ENCODE measurements at regions not wholly inside any gene's neighbourhood (a gene's known extent, or its start where the extent isn't known, plus 50 kb on each side); places are given as distances from the start of the nearest gene placed in this dataset.
"Not testable (repeated sequence)": the region's sequence is repeated elsewhere in the genome, so short reads cannot be mapped to it uniquely, and the experiment has no call there.

GRCh38 chr2:22944143-22944542, 440.8 kb upstream of the KLHL29 start:
- no peak for FAIRE-seq

GRCh38 chr2:22946553-22946952, 438.4 kb upstream of the KLHL29 start:
- no peak for FAIRE-seq

GRCh38 chr2:22947741-22948140, 437.2 kb upstream of the KLHL29 start:
- no peak for FAIRE-seq

GRCh38 chr2:22950431-22950830, 434.5 kb upstream of the KLHL29 start:
- FAIRE-seq: no peak

- FAIRE-seq: no peak
These were observed 432.2 kb upstream of the KLHL29 start for GRCh38 chr2:22952656-22953225.

GRCh38 chr2:22957446-22957845, 427.5 kb upstream of the KLHL29 start:
- FAIRE-seq: no peak

- no peak for FAIRE-seq
These were observed 426.7 kb upstream of the KLHL29 start for GRCh38 chr2:22958308-22958707.

- no peak for FAIRE-seq
These were observed 417.2 kb upstream of the KLHL29 start for GRCh38 chr2:22967756-22968155.

- FAIRE-seq: no peak
These were observed 414.5 kb upstream of the KLHL29 start for GRCh38 chr2:22970284-22970975.

GRCh38 chr2:22970991-22971390, 414.0 kb upstream of the KLHL29 start:
- FAIRE-seq: no peak

- FAIRE-seq: no peak
These were observed 403.2 kb upstream of the KLHL29 start for GRCh38 chr2:22981785-22982184.

- FAIRE-seq: not testable (repeated sequence)
These were observed 400.8 kb upstream of the KLHL29 start for GRCh38 chr2:22984152-22984551.

GRCh38 chr2:22990246-22990645, 394.7 kb upstream of the KLHL29 start:
- FAIRE-seq: no peak

GRCh38 chr2:22991844-22992243, 393.1 kb upstream of the KLHL29 start:
- no peak for FAIRE-seq

GRCh38 chr2:22992441-22992840, 392.5 kb upstream of the KLHL29 start:
- no peak for FAIRE-seq

- no peak for FAIRE-seq
These were observed 391.7 kb upstream of the KLHL29 start for GRCh38 chr2:22993250-22993649.

GRCh38 chr2:22995576-22995975, 389.4 kb upstream of the KLHL29 start:
- no peak for FAIRE-seq

- no peak for FAIRE-seq
These were observed 388.1 kb upstream of the KLHL29 start for GRCh38 chr2:22996911-22997310.

GRCh38 chr2:22998359-22998758, 386.6 kb upstream of the KLHL29 start:
- FAIRE-seq: no peak

GRCh38 chr2:22999951-23000350, 385.0 kb upstream of the KLHL29 start:
- no peak for FAIRE-seq

- no peak for FAIRE-seq
These were observed 382.7 kb upstream of the KLHL29 start for GRCh38 chr2:23002234-23002633.

- no peak for FAIRE-seq
These were observed 379.5 kb upstream of the KLHL29 start for GRCh38 chr2:23005469-23005868.

GRCh38 chr2:23007631-23008235, 377.2 kb upstream of the KLHL29 start:
- FAIRE-seq: no peak

- FAIRE-seq: no peak
These were observed 376.5 kb upstream of the KLHL29 start for GRCh38 chr2:23008440-23008839.
